ENCODE measurements at regions not wholly inside any gene's neighbourhood (a gene's known extent, or its start where the extent isn't known, plus 50 kb on each side); places are given as distances from the start of the nearest gene placed in this dataset.
"Not testable (repeated sequence)": the region's sequence is repeated elsewhere in the genome, so short reads cannot be mapped to it uniquely, and the experiment has no call there.

DNA sequence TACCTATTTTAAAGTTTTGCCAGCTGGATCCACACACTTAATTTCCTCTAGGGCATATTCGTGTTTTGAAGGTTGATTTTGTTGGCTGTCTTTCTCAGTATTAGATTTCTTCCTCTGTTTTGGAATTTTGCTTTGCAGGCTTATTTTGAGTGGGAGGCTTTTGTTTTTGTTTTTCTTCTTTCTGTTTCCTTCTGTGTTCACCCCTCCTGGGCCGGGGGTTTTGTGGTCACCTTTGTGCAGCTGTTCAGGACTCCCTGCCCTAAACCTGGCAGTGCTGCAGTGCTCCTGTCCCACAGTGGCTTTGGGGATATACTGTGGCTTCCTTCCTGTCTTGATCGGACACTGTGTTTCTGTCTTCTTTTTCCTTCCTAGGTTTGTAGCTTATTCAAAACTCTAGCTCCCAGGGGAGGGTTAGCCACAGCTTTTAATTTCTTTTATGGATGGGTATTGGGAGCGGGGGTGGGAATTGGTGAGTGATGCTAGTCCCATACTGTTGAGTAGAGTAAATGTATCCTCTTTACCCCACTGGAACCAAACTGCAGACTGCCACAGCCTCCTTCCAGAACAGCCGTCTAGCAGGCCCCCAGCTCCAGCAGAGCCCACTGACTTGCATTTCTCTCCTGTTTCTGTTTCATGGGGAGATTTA lies 228.7 kb upstream of the FZD8 start:
- Mint-ChIP-seq H3K27ac (no peak overlapping the region), H3K36me3 (no peaks in the 10 kb centered on the region), H3K9me3 (peaks cover 5% of the 10 kb centered on the region), H3K4me3 (no peak overlapping the region), H3K4me1 (no peaks in the 10 kb centered on the region), H3K27me3 (peaks cover 9% of the 10 kb centered on the region)
- ATAC-seq (ENCODE audit: low read depth) (no peak), DNase-seq (ENCODE audit: low spot score in 2 of 2) (no peak)

GRCh38 chr10:35858676-35859283 lies 216.7 kb upstream of the FZD8 start:
- not testable (repeated sequence) for H3K4me3 Mint-ChIP-seq; H3K27me3 Mint-ChIP-seq; H3K4me1 Mint-ChIP-seq; DNase-seq (ENCODE audit: low spot score in 2 of 2); ATAC-seq (ENCODE audit: low read depth); H3K9me3 Mint-ChIP-seq; H3K36me3 Mint-ChIP-seq; H3K27ac Mint-ChIP-seq

DNA sequence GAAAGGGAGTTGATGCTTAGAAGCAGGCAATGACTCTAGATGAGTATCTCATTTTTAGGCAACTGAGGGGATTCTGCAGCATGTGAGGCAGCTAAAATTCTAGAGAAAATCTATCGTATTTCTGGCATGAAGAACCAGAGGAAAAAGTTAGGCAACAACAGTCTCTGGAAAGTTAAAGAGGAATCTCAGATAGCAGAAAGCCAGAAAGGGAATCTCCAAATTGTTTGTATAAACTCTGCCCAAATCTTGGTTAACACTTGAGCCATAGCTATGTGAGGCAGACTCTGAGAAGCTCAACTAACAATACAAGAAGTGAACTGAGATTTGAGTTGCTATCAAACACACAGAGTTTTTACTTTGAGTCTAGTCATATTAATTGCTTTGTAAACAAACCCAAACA lies 215.8 kb upstream of the FZD8 start:
- Mint-ChIP-seq H3K9me3 (peaks cover 7% of the 10 kb centered on the region), H3K4me3 (no peak overlapping the region), H3K4me1 (no peaks in the 10 kb centered on the region), H3K27me3 (peaks cover 6% of the 10 kb centered on the region), H3K27ac (no peak overlapping the region), H3K36me3 (no peaks in the 10 kb centered on the region)
- ATAC-seq (ENCODE audit: low read depth) (no peak), DNase-seq (ENCODE audit: low spot score in 2 of 2) (no peak)

DNA sequence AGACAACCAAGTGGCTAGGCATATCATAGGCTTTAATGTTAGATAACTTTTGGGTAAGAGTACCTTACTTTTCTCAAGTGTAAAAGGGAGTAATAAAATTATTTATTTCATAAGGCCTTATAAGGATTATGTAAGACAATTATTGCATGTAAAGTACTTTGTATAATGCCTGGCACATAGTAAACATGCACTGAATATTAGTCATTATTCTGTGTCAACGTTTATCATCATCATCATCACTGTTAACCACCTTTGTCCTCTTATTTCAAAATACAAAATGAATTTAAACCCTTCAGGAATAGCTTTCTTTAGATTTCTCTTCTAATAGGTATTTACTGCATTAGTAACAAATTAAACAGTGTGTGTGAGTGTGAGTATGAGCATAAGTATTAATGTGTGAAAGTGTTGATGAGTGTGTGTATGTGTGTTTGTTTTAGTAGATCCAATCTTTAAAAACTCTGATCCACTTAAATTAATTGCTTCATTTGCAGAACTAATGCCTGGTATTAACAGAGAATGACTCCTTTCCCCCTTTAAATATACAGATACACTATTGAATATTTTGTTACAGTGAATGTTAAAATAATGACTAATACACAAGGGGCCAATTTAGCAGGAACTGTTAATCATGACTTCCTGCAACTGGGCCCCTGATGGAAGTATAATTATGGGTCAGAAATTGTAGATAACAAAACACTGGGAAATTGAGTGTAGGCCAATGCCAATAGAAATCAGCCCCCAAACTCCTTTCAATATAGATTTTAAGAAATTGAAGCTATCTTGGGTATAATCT lies 213.3 kb upstream of the FZD8 start:
- H3K36me3 Mint-ChIP-seq, result no peaks in the 10 kb centered on the region
- H3K27me3 Mint-ChIP-seq, result peaks cover 6% of the 10 kb centered on the region
- H3K4me3 Mint-ChIP-seq, result no peak overlapping the region
- no peak for DNase-seq (ENCODE audit: low spot score in 2 of 2)
- ATAC-seq (ENCODE audit: low read depth), result no peak
- H3K27ac Mint-ChIP-seq, result no peak overlapping the region
- no peaks in the 10 kb centered on the region for H3K4me1 Mint-ChIP-seq
- H3K9me3 Mint-ChIP-seq, result peaks cover 4% of the 10 kb centered on the region

DNA sequence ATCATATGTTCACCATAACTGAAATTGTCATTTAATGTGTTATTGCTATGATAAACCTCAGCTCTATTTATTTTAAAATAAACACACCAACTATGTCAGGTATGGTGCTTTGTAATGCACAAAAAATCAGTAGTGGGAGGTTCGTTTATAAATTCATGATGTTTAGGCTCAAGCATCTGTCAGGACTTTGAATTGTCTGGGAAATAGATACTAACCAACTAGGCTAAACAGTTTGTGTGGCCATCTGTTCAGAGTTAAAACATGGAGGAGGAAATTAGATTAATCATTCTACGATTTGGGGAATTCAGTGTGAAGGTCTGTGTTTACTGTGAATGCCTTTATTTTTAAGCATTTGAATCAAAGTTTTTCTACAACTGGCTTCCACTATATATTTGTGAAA lies 212.6 kb upstream of the FZD8 start:
- Mint-ChIP-seq H3K36me3 (no peaks in the 10 kb centered on the region), H3K4me1 (no peaks in the 10 kb centered on the region), H3K27me3 (peaks cover 6% of the 10 kb centered on the region), H3K4me3 (no peak overlapping the region), H3K9me3 (peaks cover 4% of the 10 kb centered on the region), H3K27ac (no peak overlapping the region)
- ATAC-seq (ENCODE audit: low read depth) (no peak), DNase-seq (ENCODE audit: low spot score in 2 of 2) (no peak)

GRCh38 chr10:35852721-35853120 lies 210.6 kb upstream of the FZD8 start:
- peaks cover 6% of the 10 kb centered on the region for H3K27me3 Mint-ChIP-seq
- H3K9me3 Mint-ChIP-seq, result peaks cover 4% of the 10 kb centered on the region
- no peaks in the 10 kb centered on the region for H3K4me1 Mint-ChIP-seq
- no peak overlapping the region for H3K27ac Mint-ChIP-seq
- ATAC-seq (ENCODE audit: low read depth) (no peak), DNase-seq (ENCODE audit: low spot score in 2 of 2) (no peak)
- no peak overlapping the region for H3K4me3 Mint-ChIP-seq
- no peaks in the 10 kb centered on the region for H3K36me3 Mint-ChIP-seq

GRCh38 chr10:35848412-35848811 lies 206.3 kb upstream of the FZD8 start:
- no peak for DNase-seq (ENCODE audit: low spot score in 2 of 2)
- ATAC-seq (ENCODE audit: low read depth), result no peak
- no peaks in the 10 kb centered on the region for H3K9me3 Mint-ChIP-seq
- H3K4me1 Mint-ChIP-seq, result no peaks in the 10 kb centered on the region
- H3K36me3 Mint-ChIP-seq, result no peaks in the 10 kb centered on the region
- H3K27ac Mint-ChIP-seq, result no peak overlapping the region
- no peaks in the 10 kb centered on the region for H3K27me3 Mint-ChIP-seq
- H3K4me3 Mint-ChIP-seq, result no peak overlapping the region

- H3K27ac Mint-ChIP-seq, result no peak overlapping the region
- H3K9me3 Mint-ChIP-seq, result peaks cover 15% of the 10 kb centered on the region
- H3K36me3 Mint-ChIP-seq, result no peaks in the 10 kb centered on the region
- DNase-seq (ENCODE audit: low spot score in 2 of 2) (no peak), ATAC-seq (ENCODE audit: low read depth) (no peak)
- no peak overlapping the region for H3K4me3 Mint-ChIP-seq
- H3K4me1 Mint-ChIP-seq, result no peaks in the 10 kb centered on the region
- no peaks in the 10 kb centered on the region for H3K27me3 Mint-ChIP-seq
Measured at GRCh38 chr10:35844686-35845085, 202.6 kb upstream of the FZD8 start.

GRCh38 chr10:35843524-35844181 lies 201.6 kb upstream of the FZD8 start:
- Mint-ChIP-seq H3K4me1 (no peaks in the 10 kb centered on the region), H3K9me3 (peaks cover 15% of the 10 kb centered on the region), H3K27me3 (no peaks in the 10 kb centered on the region), H3K27ac (no peak overlapping the region), H3K4me3 (no peak overlapping the region), H3K36me3 (no peaks in the 10 kb centered on the region)
- no peak for ATAC-seq (ENCODE audit: low read depth)
- DNase-seq (ENCODE audit: low spot score in 2 of 2), result no peak

- Mint-ChIP-seq H3K27ac (no peak overlapping the region), H3K27me3 (peaks cover 2% of the 10 kb centered on the region), H3K4me1 (no peaks in the 10 kb centered on the region), H3K4me3 (no peak overlapping the region), H3K9me3 (peaks cover 15% of the 10 kb centered on the region), H3K36me3 (no peaks in the 10 kb centered on the region)
- ATAC-seq (ENCODE audit: low read depth), result no peak
- DNase-seq (ENCODE audit: low spot score in 2 of 2), result no peak
Measured at GRCh38 chr10:35838054-35838453, 196.0 kb upstream of the FZD8 start.

DNA sequence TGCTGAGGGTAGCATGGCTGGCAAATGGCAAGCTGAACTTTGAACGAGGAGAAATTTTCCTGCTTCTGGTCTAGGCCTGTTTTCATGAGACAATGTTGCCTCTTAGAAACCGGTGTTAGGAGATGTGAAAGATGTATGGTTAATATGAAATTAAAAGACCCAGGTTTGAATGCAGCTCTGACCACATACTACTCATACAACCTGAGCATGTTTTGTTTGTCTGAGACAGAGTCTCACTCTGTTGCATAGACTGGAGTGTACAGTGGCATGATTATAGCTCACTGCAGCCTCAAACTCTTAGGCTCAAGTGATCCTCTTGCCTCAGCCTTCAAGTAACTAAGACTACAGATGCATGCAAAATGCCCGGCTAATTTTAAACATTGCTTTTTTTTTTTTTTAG lies 193.4 kb upstream of the FZD8 start:
- H3K36me3 Mint-ChIP-seq, result no peaks in the 10 kb centered on the region
- peaks cover 4% of the 10 kb centered on the region for H3K9me3 Mint-ChIP-seq
- H3K4me3 Mint-ChIP-seq, result no peak overlapping the region
- peaks cover 4% of the 10 kb centered on the region for H3K27me3 Mint-ChIP-seq
- H3K4me1 Mint-ChIP-seq, result no peaks in the 10 kb centered on the region
- no peak for ATAC-seq (ENCODE audit: low read depth)
- H3K27ac Mint-ChIP-seq, result no peak overlapping the region
- DNase-seq (ENCODE audit: low spot score in 2 of 2), result no peak

- no peak overlapping the region for H3K27ac Mint-ChIP-seq
- no peaks in the 10 kb centered on the region for H3K4me1 Mint-ChIP-seq
- DNase-seq (ENCODE audit: low spot score in 2 of 2), result no peak
- H3K9me3 Mint-ChIP-seq, result peaks cover 2% of the 10 kb centered on the region
- no peak overlapping the region for H3K4me3 Mint-ChIP-seq
- H3K36me3 Mint-ChIP-seq, result no peaks in the 10 kb centered on the region
- no peak for ATAC-seq (ENCODE audit: low read depth)
- peaks cover 4% of the 10 kb centered on the region for H3K27me3 Mint-ChIP-seq
Measured at GRCh38 chr10:35834877-35835494, 192.9 kb upstream of the FZD8 start.

DNA sequence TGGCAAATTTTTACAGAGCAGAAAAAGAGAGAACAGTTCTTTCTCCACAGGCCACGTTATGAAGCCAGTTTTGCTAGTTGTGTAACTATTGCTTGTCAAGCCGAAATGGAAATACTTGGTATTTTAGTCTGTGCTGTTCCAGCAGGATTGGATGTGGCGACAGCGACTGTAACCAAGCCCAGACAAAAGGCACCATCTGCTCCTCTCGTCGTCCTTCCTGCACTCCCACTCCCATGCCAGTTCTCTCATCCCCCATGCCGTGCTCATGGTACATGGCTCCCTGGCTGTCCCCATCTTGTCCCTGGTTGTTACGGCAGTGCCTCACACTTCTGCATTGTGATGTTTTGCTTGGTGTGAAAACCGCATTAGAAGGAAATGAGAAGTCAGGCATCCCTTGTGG lies 185.7 kb upstream of the FZD8 start:
- Mint-ChIP-seq H3K36me3 (no peaks in the 10 kb centered on the region), H3K27ac (no peak overlapping the region), H3K4me3 (no peak overlapping the region), H3K27me3 (peaks cover 2% of the 10 kb centered on the region), H3K9me3 (no peaks in the 10 kb centered on the region), H3K4me1 (no peaks in the 10 kb centered on the region)
- ATAC-seq (ENCODE audit: low read depth) (no peak), DNase-seq (ENCODE audit: low spot score in 2 of 2) (no peak)

DNA sequence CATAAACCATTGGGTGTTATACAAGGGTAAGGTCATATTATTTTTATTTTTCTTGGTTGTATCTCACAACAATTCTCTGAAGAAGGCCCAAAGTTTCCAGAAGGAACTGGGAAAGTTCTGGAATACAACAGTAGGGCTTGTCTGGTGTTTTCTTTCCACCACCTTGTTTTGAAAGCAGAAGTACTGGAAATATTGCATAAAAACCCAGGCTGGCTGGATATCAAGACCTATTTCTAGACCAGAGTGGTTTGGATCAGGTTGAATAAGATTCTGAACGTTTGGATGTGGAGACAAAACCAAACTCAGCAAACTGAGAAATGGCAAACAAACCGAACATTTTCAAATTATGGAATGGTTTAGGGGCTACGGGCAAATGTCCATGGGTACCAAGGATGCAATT lies 182.6 kb upstream of the FZD8 start:
- no peak overlapping the region for H3K4me3 Mint-ChIP-seq
- no peaks in the 10 kb centered on the region for H3K36me3 Mint-ChIP-seq
- no peaks in the 10 kb centered on the region for H3K9me3 Mint-ChIP-seq
- H3K27ac Mint-ChIP-seq, result no peak overlapping the region
- DNase-seq (ENCODE audit: low spot score in 2 of 2) (no peak), ATAC-seq (ENCODE audit: low read depth) (no peak)
- H3K4me1 Mint-ChIP-seq, result no peaks in the 10 kb centered on the region
- H3K27me3 Mint-ChIP-seq, result no peaks in the 10 kb centered on the region

Data from memory B cell (primary cell).